ENCODE measurements at regions not wholly inside any gene's neighbourhood (a gene's known extent, or its start where the extent isn't known, plus 50 kb on each side); places are given as distances from the start of the nearest gene placed in this dataset.

DNA sequence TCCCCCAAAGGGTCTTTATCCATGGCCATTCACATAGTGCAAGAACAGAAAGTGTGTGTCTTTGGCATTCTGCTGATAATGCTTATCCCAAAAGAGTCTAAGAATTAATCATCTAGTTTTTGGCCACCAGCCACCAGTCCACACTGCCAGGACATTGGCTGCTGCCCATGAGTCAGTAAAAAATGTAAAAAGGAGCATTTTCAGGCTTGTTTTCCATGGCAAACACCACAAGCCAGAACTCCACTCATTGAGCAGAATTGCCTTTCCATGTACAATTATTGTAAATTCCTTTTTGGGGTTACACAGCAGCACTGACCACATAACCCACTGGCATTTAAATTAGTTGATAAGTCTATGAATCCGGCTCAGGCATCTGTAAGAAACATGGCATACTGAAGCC lies 89.2 kb upstream of the PRDX4 start:
- TF ChIP-seq, protein P1, sequence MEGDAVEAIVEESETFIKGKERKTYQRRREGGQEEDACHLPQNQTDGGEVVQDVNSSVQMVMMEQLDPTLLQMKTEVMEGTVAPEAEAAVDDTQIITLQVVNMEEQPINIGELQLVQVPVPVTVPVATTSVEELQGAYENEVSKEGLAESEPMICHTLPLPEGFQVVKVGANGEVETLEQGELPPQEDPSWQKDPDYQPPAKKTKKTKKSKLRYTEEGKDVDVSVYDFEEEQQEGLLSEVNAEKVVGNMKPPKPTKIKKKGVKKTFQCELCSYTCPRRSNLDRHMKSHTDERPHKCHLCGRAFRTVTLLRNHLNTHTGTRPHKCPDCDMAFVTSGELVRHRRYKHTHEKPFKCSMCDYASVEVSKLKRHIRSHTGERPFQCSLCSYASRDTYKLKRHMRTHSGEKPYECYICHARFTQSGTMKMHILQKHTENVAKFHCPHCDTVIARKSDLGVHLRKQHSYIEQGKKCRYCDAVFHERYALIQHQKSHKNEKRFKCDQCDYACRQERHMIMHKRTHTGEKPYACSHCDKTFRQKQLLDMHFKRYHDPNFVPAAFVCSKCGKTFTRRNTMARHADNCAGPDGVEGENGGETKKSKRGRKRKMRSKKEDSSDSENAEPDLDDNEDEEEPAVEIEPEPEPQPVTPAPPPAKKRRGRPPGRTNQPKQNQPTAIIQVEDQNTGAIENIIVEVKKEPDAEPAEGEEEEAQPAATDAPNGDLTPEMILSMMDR (IDR thresholded peaks at IDR 0.05 in 4 of 5, conservative IDR thresholded peaks at IDR 0.05 in 1 of 5), result no peak
- TF ChIP-seq POLR2A (IDR thresholded peaks at IDR 0.05), result no peak

Measured in gastrocnemius medialis (tissue), 4 donors.